ENCODE measurements at regions not wholly inside any gene's neighbourhood (a gene's known extent, or its start where the extent isn't known, plus 50 kb on each side); places are given as distances from the start of the nearest gene placed in this dataset.

DNA sequence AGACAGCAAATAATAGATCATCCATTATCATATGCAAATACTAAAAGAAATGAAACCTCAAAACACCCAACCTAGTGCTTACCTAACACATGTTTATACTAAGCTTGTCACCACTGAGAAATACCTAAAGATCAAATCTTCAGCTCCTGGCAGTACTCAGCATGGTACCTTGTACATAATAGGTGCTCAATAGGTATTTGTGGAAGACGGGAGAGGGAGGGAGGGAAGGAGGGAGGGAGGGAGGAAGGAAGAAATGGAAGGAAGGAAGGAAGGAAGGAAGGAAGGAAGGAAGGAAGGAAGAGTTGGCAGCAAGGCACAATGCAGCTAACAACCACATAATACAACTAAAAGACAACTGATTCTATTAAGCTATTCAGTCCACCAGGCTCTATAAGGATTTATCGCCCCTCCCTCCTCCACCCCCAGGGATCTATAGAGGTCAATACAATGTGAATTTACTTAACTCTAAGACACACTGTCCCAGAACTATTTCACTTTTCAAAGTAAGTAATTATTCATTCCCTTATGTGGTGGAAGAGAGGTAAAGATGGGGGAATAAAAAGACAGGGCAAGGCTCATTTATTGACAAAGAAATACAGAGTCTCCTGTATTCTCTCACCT, 328.9 kb downstream of the PAPSS1 start:
- H3K27me3 ChIP-seq, result no peaks in the 10 kb centered on the region
- DNase-seq, result no peak
- no peak for TF ChIP-seq CTCF (IDR thresholded peaks at IDR 0.05; ENCODE audit: low read depth, low read length)
- no peak overlapping the region for H3K4me3 ChIP-seq (ENCODE audit: low read depth, low read length)
- H3K4me1 ChIP-seq, result 0 out of 2 replicates have a peak, but pooled peaks cover 3% of the 10 kb centered on the region
- H3K36me3 ChIP-seq, result no peaks in the 10 kb centered on the region
- H3K9me3 ChIP-seq, result no peaks in the 10 kb centered on the region

GRCh38 chr4:107389965-107390364, 330.1 kb downstream of the PAPSS1 start:
- H3K36me3 ChIP-seq, result no peaks in the 10 kb centered on the region
- no peak overlapping the region for H3K4me3 ChIP-seq (ENCODE audit: low read depth, low read length)
- TF ChIP-seq CTCF (IDR thresholded peaks at IDR 0.05; ENCODE audit: low read depth, low read length), result no peak

GRCh38 chr4:107388736-107389274, 331.2 kb downstream of the PAPSS1 start:
- Histone ChIP-seq H3K4me1 (0 out of 2 replicates have a peak, but pooled peaks cover 3% of the 10 kb centered on the region), H3K9me3 (no peaks in the 10 kb centered on the region), H3K4me3 (ENCODE audit: low read depth, low read length) (no peak overlapping the region), H3K36me3 (no peaks in the 10 kb centered on the region), H3K27me3 (no peaks in the 10 kb centered on the region)
- TF ChIP-seq CTCF (IDR thresholded peaks at IDR 0.05; ENCODE audit: low read depth, low read length), result no peak
- DNase-seq, result no peak

More at GRCh38 chr4:107389965-107390364, 330.1 kb downstream of the PAPSS1 start:
- DNase-seq, result no peak
- Histone ChIP-seq H3K4me1 (0 out of 2 replicates have a peak, but pooled peaks cover 3% of the 10 kb centered on the region), H3K27me3 (no peaks in the 10 kb centered on the region), H3K9me3 (no peaks in the 10 kb centered on the region)

DNA sequence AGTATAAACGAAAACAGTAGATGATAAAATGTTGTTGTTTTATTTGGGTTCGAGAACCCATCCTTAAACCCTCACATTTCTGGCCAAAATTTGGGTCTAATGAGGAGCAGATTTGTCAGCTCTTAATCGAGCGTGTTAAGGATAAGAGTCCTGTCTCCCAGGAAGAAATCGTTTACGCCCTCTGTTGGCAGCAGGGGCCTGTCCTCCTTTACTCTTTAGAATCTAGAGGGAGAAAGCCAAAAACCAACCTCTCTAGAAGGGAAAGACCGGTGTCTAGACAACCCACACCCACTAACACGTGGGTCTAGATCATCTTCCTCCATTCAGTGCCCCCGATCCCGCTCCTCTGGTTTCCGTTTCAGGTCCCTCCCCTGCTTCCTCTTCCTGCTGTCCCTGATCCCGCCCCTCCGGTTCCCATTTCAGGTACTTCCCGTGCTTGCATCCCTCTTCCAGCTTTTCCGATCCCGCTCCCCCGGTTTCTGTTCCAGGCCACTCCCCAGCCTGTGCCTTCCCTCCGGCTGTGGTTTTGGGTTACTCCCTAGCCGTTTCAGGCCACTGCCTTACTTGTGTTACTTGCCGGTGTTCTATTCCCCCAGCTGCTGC, 339.1 kb downstream of the PAPSS1 start:
- no peaks in the 10 kb centered on the region for H3K27me3 ChIP-seq
- H3K36me3 ChIP-seq, result no peaks in the 10 kb centered on the region
- H3K4me3 ChIP-seq (ENCODE audit: low read depth, low read length), result no peak overlapping the region
- DNase-seq, result no peak
- H3K4me1 ChIP-seq, result peaks cover 12% of the 10 kb centered on the region
- peak; percentile 21; the same call in 1 of the 2 replicates for TF ChIP-seq CTCF (IDR thresholded peaks at IDR 0.05; ENCODE audit: low read depth, low read length)
- H3K9me3 ChIP-seq, result no peaks in the 10 kb centered on the region

DNA sequence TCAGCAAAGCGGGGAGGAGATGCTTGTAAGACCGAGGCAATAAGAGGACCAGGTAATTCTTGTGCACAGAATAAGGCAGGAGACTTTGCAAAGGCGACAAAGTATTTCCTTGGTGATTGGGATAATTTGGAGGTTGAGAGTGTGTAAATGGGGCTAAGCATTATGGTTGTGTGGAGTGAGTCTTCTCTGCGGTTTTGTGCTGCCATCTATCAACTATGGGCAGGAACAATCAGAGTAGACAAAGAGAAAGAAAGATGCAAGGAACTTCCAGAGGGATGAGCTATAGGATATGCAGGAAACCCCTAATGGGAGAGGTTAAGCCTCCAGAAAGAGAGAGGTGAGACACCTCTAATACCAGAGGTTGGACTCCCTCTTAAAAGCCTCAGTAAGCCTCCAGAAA, 339.8 kb downstream of the PAPSS1 start:
- peaks cover 12% of the 10 kb centered on the region for H3K4me1 ChIP-seq
- no peak for DNase-seq
- no peaks in the 10 kb centered on the region for H3K27me3 ChIP-seq
- no peak for TF ChIP-seq CTCF (IDR thresholded peaks at IDR 0.05; ENCODE audit: low read depth, low read length)
- no peaks in the 10 kb centered on the region for H3K9me3 ChIP-seq
- no peak overlapping the region for H3K4me3 ChIP-seq (ENCODE audit: low read depth, low read length)
- no peaks in the 10 kb centered on the region for H3K36me3 ChIP-seq

Measured in BE2C (cell line).